Neural progenitor cell (in vitro differentiated cells): ENCODE measurements at regions not wholly inside any gene's neighbourhood (a gene's known extent, or its start where the extent isn't known, plus 50 kb on each side); places are given as distances from the start of the nearest gene placed in this dataset.

Source experiments
- DNase-seq: peaks from one replicate; pipeline ENCODE4 v3.0.0-alpha.2; 2016; ENCODE audit warnings: low spot score
- H2AFZ ChIP-seq: fragments of 200-600 bp; sonication (generic); replicated peaks from 2 replicates; pipeline ENCODE4 v1.6.1; 2016; ENCODE audit warnings: antibody characterized with exemption
- H3F3A ChIP-seq: fragments of 200-600 bp; sonication (generic); 2 replicates; pipeline ENCODE4 v1.6.1; 2016; ENCODE audit warnings: antibody characterized with exemption, low read depth
- H3K27ac ChIP-seq: fragments of 200-600 bp; sonication (generic); 2 replicates; pipeline ENCODE4 v1.5.1; 2016; ENCODE audit warnings: mild to moderate bottlenecking
- H3K27me3 ChIP-seq: fragments of 200-600 bp; sonication (generic); 2 replicates; pipeline ENCODE4 v1.6.1; 2016; ENCODE audit warnings: mild to moderate bottlenecking, moderate library complexity
- H3K36me3 ChIP-seq: fragments of 200-600 bp; sonication (generic); 2 replicates; pipeline ENCODE4 v1.5.1; 2016
- H3K4me1 ChIP-seq: fragments of 200-600 bp; sonication (generic); 2 replicates; pipeline ENCODE4 v1.6.1; 2016; ENCODE audit warnings: mixed run types
- H3K4me2 ChIP-seq: fragments of 200-600 bp; sonication (generic); 2 replicates; pipeline ENCODE4 v1.6.1; 2016
- H3K4me3 ChIP-seq: fragments of 200-600 bp; sonication (generic); 2 replicates; pipeline ENCODE4 v1.5.1; 2016
- H3K79me2 ChIP-seq: fragments of 200-600 bp; sonication (generic); 2 replicates; pipeline ENCODE4 v1.6.1; 2016; ENCODE audit warnings: low read depth
- H3K9ac ChIP-seq: fragments of 200-600 bp; sonication (generic); 2 replicates; pipeline ENCODE4 v1.6.1; 2016
- H3K9me3 ChIP-seq: fragments of 200-600 bp; sonication (generic); 2 replicates; pipeline ENCODE4 v1.5.1; 2016; ENCODE audit warnings: low read depth
- H4K20me1 ChIP-seq: fragments of 200-600 bp; sonication (generic); 2 replicates; pipeline ENCODE4 v1.6.1; 2016; ENCODE audit warnings: low read depth
- H3K27ac Mint-ChIP-seq: 3 replicates; pipeline ENCODE4 v1.8.0; 2021; ENCODE audit warnings: mixed read lengths
- H3K27me3 Mint-ChIP-seq: 2 replicates; pipeline ENCODE4 v1.8.0; 2022; ENCODE audit warnings: low read depth, mild to moderate bottlenecking, inconsistent platforms, moderate library complexity, mixed read lengths; ENCODE audit not compliant: insufficient read depth
- H3K36me3 Mint-ChIP-seq: 3 replicates; pipeline ENCODE4 v1.8.0; 2021; ENCODE audit warnings: mixed read lengths
- H3K4me1 Mint-ChIP-seq: 3 replicates; pipeline ENCODE4 v1.8.0; 2021; ENCODE audit warnings: mixed read lengths
- H3K4me3 Mint-ChIP-seq: 3 replicates; pipeline ENCODE4 v1.8.0; 2021; ENCODE audit warnings: mild to moderate bottlenecking, moderate library complexity, mixed read lengths
- H3K9me3 Mint-ChIP-seq: 3 replicates; pipeline ENCODE4 v1.8.0; 2020; ENCODE audit warnings: mixed read lengths
- EZH2 ChIP-seq: fragments of 200-600 bp; sonication (generic); IDR thresholded peaks from 2 replicates; pipeline ENCODE4 v1.6.1; 2017; ENCODE audit warnings: antibody characterized with exemption, mild to moderate bottlenecking, moderate library complexity
- EZH2phosphoT487 ChIP-seq: fragments of 200-600 bp; sonication (generic); IDR thresholded peaks from 2 replicates; pipeline ENCODE4 v1.6.1; 2017; ENCODE audit warnings: antibody characterized with exemption
- TF ChIP-seq, protein P1 (sequence below): fragments of 200-600 bp; sonication (generic); IDR thresholded peaks from 2 replicates; pipeline ENCODE4 v1.5.1; 2017; ENCODE audit warnings: antibody characterized with exemption, mild to moderate bottlenecking

DNA sequence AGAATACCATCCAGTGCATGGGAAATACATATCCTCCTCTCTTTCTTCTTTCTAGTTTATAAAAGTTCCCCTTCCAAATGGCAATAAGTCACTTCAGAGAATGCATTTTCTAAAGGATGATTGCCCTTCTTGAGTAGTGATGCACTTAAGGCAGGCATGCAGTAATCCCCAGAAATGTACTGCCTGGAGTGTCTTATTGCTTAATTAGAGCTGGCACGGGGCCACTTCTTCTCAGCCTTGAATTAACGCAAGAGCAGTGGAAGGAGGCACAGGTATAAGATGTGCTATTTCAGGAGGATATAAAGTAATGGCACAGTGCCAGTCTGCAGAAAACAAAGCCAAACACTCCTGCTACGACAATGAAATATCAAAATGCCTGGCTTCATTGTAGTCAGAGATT, 371.4 kb upstream of the FAM241A start:
- no peaks in the 10 kb centered on the region for H3K36me3 Mint-ChIP-seq
- Histone ChIP-seq H3K9ac (no peak overlapping the region), H3K79me2 (no peaks in the 10 kb centered on the region), H3K27ac (no peak overlapping the region), H3K9me3 (no peaks in the 10 kb centered on the region), H3K4me2 (no peak overlapping the region), H3F3A (no peaks in the 10 kb centered on the region), H4K20me1 (no peaks in the 10 kb centered on the region), H3K4me3 (no peak overlapping the region), H2AFZ (no peak overlapping the region), H3K36me3 (no peaks in the 10 kb centered on the region), H3K4me1 (peaks cover 5% of the 10 kb centered on the region), H3K27me3 (no peaks in the 10 kb centered on the region)
- TF ChIP-seq EZH2phosphoT487 (no peak), EZH2 (no peak)
- TF ChIP-seq, protein P1, sequence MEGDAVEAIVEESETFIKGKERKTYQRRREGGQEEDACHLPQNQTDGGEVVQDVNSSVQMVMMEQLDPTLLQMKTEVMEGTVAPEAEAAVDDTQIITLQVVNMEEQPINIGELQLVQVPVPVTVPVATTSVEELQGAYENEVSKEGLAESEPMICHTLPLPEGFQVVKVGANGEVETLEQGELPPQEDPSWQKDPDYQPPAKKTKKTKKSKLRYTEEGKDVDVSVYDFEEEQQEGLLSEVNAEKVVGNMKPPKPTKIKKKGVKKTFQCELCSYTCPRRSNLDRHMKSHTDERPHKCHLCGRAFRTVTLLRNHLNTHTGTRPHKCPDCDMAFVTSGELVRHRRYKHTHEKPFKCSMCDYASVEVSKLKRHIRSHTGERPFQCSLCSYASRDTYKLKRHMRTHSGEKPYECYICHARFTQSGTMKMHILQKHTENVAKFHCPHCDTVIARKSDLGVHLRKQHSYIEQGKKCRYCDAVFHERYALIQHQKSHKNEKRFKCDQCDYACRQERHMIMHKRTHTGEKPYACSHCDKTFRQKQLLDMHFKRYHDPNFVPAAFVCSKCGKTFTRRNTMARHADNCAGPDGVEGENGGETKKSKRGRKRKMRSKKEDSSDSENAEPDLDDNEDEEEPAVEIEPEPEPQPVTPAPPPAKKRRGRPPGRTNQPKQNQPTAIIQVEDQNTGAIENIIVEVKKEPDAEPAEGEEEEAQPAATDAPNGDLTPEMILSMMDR: no peak
- H3K9me3 Mint-ChIP-seq: peaks cover 4% of the 10 kb centered on the region
- H3K4me1 Mint-ChIP-seq: peaks cover 19% of the 10 kb centered on the region
- peaks cover 3% of the 10 kb centered on the region for H3K27me3 Mint-ChIP-seq
- no peak for DNase-seq
- H3K4me3 Mint-ChIP-seq: no peak overlapping the region
- no peak overlapping the region for H3K27ac Mint-ChIP-seq

DNA sequence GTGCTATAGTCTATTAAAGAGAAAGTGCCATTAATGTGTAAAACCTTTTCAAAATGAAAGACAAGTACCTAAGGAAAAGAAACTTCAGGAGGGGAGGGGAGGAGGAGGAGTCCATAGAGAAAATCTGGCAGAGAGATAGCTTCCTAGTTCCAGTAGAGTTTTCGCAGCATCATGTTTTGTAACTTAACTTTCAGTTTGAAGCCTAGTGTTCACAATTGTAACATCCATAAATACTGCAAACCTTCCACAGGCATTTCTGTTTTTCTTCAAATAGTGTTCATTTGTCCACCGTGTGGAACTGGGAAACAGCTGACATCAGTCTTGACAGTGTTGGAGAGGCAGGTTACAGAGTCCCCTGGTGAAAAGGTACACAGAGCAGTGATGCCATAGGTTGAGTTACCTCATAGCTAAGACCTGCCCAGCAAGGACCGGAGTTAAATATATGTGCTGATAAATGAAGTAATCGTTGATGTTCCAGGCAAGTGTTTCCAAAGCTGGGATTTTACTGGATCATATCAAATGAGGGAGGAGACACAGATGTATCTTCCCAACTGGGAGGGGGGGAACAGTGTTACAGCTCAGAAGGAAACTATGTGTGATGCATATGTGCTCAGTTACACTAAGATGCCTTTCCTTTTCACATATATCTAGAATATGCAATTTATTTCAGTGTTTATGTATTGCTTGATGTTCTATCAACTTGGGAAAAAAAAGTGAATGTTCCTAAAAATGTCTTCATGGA, 369.5 kb upstream of the FAM241A start:
- Histone ChIP-seq H3K27ac (no peak overlapping the region), H3F3A (no peaks in the 10 kb centered on the region), H2AFZ (no peak overlapping the region), H4K20me1 (no peaks in the 10 kb centered on the region), H3K9ac (no peak overlapping the region), H3K9me3 (no peaks in the 10 kb centered on the region), H3K4me1 (peaks cover under 1% of the 10 kb centered on the region), H3K36me3 (no peaks in the 10 kb centered on the region), H3K4me3 (no peak overlapping the region), H3K27me3 (no peaks in the 10 kb centered on the region), H3K79me2 (no peaks in the 10 kb centered on the region), H3K4me2 (no peak overlapping the region)
- Mint-ChIP-seq H3K9me3 (no peaks in the 10 kb centered on the region), H3K4me3 (no peak overlapping the region), H3K27me3 (peaks cover 3% of the 10 kb centered on the region), H3K27ac (no peak overlapping the region), H3K4me1 (peaks cover 12% of the 10 kb centered on the region), H3K36me3 (no peaks in the 10 kb centered on the region)
- DNase-seq: no peak
- TF ChIP-seq, protein P1: no peak
- no peak for TF ChIP-seq EZH2phosphoT487

DNA sequence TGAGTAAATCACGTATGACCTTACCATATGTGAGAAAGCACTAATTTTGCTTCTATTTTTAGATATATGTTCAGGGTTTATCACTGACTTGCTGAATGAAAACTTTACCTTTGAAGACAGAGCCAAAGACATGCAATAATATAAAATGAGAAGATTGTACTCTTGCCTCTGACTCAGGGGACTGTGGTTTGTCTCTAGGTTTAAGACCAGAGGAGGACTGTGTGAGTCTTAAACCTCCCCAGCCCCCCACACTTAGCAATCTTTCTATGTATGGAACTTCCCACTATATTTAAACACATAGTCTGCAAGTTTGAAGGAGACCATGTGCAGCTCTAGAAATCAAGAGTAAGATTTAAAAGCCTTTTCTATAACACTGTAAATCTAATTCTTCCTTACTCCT, 368.7 kb upstream of the FAM241A start:
- Histone ChIP-seq H3F3A (no peaks in the 10 kb centered on the region), H3K4me1 (no peaks in the 10 kb centered on the region), H3K36me3 (no peaks in the 10 kb centered on the region), H3K79me2 (no peaks in the 10 kb centered on the region), H3K27ac (no peak overlapping the region), H3K9me3 (no peaks in the 10 kb centered on the region), H2AFZ (no peak overlapping the region), H3K4me2 (no peak overlapping the region), H3K4me3 (no peak overlapping the region), H3K9ac (no peak overlapping the region), H4K20me1 (no peaks in the 10 kb centered on the region), H3K27me3 (no peaks in the 10 kb centered on the region)
- TF ChIP-seq, protein P1: no peak
- TF ChIP-seq EZH2 (no peak), EZH2phosphoT487 (no peak)
- Mint-ChIP-seq H3K27ac (no peak overlapping the region), H3K9me3 (no peaks in the 10 kb centered on the region), H3K4me1 (peaks cover 12% of the 10 kb centered on the region), H3K36me3 (no peaks in the 10 kb centered on the region), H3K4me3 (no peak overlapping the region), H3K27me3 (peaks cover 3% of the 10 kb centered on the region)
- no peak for DNase-seq
